Activated CD8-positive, alpha-beta memory T cell treated with anti-CD3 and anti-CD28 coated beads for 24 hours (primary cell): ENCODE measurements at regions not wholly inside any gene's neighbourhood (a gene's known extent, or its start where the extent isn't known, plus 50 kb on each side); places are given as distances from the start of the nearest gene placed in this dataset.
"Not testable (repeated sequence)": the region's sequence is repeated elsewhere in the genome, so short reads cannot be mapped to it uniquely, and the experiment has no call there.

Experiments
- DNase-seq: peaks from one replicate; pipeline ENCODE4 v3.0.0-alpha.2; 2020

DNA sequence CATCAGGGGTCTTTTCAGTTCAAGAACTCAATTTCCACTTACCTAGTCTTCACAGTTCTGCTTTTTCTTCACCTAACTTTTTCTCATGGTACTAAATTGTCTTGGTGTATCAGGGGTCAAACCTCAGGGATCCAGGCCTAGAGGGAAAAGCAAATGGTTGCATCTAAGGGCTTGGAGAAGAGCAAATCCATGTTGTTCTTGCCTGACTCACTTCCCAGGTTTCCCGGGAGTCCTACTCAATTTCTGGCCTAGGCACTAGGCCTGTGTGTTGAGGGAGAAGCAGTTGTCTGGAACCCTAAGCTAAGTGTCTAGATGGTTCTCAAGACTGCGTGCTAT is 191.9 kb upstream of the STK26 start:
- no peak for DNase-seq

DNA sequence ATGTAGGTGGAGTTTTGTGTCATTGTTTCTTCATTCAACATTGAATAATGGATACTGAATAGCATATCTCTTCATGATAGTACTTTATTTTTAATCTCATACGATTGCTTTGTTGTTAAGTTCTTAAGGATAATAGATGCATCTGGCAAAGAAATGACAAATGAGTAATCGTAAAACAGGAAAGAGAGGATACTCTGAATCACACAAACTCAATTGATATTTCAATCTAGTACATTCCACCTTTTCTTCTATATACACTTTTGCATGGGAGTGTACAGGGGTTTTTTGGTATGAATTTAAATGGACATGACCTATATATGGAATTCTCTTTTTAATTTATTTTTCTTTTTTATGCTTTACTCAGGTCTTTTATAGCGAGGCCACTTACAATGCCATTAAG is 186.9 kb upstream of the STK26 start:
- DNase-seq = no peak

DNA sequence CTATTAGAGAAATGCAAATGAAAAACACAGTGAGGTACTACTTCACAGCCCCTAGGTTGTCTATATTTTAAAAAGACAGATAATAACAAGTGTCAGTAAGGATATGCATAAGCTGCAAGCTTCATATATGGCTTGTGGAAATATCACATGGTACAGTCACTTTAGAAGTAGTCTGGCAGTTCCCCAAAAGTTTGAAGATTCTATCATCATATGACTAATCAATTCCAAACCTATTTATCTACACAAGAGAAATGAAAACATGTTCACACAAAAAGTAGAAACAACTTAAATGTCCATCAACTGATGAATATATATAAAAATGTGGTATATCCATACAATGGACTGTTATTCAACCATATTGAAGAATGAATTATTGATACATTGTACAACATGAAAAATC is 185.8 kb upstream of the STK26 start:
- no peak for DNase-seq

DNA sequence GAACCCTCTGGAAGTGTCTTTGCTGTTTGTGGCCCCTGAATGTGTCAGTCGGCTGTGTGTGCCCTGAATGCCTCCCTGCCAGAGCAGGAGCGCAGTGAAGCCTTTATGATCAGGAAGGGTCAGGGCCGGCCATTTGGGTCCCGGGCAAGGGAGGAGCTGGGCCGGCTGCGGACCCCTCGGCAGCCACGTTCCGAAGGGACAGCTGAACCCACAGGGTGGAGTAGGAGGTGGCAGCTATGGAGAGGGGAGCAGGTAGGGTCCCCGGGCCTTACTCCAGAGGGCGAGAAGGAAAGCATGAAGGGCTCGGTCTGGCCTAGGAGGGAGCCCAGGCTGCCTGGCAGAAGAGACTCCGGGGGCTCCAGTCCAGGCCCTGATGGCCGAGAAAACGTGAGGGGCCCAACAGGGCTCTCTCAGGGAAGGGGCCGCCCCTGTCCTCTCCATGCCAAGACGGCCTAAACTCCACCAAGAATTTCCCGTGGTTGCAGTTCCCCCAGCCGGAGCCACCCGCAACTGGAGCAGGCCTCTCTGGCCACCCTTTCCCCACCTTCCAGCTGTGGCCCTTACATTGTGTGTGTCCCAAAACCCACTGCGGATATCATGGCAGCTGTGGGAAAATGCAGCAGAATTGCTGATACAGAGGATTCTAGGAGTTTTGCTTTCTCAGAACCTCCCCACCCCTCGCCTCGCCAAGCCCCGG is 182.2 kb upstream of the STK26 start:
- peak; percentile 68 for DNase-seq

DNA sequence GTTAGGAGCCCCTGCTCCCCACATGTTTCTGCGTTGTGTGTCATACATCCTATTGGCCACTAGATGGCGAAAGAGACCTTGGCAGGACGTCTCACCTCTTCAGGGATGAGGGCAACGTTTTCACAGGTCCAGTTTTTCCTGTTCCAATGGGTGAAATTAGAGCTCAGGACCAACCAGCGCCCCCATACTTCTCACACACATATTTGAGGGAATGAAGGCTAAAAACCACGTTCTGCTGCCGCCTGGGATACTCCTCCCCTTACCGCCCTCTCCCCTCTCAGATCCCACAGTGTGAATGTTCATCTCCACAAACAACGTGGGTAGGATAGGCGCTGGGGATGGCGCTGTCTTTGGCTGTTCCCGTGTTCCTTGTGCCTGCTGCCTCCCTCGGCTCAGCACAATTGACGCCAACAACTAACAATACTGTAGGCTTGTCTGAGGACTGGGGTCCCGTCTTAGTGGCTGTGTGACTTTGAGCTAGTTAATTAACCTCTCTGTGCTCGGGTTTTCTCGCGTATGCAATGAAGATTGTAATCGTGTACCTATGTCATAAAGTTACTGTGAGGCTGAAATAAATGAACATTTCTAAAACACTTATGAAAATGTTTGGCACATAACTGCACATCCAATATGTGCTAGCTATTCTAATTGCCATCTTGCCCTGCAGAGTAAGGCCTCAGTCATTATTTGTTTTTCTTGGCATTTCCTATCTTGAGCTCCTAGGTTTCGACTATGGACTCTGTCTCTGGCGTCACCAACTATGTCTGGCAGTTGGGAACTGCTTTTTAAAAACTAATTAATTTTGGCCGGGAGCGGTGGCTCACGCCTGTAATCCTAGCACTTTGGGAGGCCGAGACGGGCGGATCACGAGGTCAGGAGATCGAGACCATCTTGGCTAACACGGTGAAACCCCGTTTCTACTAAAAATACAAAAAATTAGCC is 181.3 kb upstream of the STK26 start:
- DNase-seq = peak; percentile 75

DNA sequence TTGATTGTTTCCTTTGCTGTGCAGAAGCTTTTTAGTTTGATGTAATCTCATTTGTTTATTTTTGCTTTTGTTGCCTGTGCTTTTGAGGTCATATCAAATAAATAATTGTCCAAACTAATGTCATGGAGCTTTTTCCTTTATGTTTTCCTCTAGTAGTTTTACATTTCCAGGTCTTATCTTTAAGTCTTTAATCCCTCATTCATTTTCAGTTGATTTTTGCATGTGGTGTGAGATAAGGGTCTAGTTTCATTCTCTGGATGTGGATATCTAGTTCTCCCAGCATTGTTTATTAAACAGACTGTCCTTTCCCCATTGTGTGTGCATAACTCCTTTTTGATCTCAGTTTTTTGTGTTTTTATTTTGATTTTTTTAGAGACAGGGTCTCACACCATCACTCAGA is 179.1 kb upstream of the STK26 start:
- DNase-seq = no peak

DNA sequence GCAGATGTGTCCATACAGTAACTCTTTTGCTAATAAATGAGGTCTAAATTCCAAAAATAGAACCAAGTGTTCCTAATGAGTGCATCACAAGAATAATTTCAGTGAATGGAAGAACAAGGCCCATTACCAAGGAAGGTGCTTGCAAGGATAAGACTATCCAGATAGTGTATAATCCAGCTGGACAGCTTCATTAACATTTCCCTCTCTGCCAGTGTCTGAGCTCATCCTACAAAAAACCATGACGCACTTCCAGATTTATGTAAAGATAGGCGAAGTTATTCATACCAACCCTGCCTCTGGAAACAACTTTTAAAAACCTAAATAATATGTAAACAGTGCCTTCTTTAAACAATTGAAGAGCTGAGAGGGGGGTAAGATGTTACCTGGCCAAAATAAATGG is 177.9 kb upstream of the STK26 start:
- DNase-seq = no peak

DNA sequence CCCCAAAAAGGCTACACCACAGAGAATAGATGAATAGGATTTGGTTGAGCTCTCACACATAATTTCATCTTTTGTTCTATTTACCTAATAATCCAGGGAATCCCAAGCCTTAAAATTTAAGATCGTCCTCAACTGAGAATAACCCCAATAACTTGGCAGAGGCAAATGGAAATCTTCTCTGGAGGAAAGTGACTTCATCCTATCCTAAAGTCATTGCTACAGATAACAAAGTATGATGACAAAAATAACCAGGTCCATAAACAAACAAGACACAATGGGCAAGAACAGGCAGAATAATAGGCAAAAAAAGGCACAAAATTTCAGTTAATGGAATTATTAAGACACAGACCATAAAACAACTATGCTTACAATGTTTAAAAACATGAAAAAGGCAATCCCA is 177.3 kb upstream of the STK26 start:
- DNase-seq = no peak

DNA sequence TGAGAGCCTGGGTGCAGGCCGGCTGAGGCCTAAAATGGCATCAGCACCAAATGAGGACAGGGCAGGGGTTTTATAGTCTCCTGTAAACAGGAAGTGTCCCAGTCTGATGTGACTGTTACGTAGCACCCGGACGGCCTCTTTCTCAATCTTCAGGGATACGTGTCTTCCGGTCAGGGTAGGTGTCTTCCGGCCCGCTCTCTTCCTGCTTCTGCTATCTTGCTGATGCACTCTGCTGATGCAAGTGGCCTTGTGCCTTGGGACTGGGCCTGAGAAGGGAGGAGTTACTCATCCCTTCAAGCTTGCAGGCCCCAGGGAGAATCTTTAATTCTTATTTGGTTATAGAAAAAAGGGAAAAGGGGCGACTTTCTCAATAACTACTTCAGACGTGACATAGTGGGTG is 172.1 kb upstream of the STK26 start:
- DNase-seq = not testable (repeated sequence)

DNA sequence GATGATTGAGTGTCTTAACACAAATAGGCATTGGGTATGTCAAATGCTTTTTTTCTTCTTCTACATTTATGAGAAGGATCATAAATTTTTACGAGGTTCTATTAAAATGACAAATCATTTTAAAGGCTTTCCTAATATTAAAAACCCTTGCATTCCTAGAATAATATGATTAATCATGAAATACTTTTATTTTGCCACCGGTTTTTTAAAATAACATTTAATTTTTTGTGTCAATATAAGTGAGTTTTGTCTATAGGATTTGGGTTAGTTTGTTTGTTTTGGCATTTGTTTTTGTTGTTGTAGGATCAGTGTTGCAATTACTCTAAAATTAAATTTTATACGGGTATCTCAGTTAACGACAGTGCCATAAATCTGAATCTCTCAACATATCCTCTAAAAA is 169.7 kb upstream of the STK26 start:
- no peak for DNase-seq

DNA sequence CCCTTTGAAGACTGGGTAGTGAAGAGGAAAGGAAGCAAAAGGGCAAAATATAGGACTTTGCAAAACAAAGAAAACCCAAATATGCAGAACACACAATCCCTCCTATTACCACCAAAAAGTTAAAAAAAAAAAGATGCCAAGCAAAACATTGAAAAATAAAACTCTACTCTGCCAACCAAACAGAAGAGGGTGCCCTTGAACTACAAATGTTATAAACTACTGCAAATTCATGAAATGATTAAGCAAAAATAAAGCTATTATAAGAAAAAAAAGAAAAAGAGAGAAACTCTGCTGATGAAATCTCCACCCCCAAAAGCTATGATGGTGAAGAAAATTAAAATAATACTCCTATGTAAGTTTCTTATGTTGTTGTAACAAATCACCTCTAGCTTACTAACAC is 168.5 kb upstream of the STK26 start:
- no peak for DNase-seq

DNA sequence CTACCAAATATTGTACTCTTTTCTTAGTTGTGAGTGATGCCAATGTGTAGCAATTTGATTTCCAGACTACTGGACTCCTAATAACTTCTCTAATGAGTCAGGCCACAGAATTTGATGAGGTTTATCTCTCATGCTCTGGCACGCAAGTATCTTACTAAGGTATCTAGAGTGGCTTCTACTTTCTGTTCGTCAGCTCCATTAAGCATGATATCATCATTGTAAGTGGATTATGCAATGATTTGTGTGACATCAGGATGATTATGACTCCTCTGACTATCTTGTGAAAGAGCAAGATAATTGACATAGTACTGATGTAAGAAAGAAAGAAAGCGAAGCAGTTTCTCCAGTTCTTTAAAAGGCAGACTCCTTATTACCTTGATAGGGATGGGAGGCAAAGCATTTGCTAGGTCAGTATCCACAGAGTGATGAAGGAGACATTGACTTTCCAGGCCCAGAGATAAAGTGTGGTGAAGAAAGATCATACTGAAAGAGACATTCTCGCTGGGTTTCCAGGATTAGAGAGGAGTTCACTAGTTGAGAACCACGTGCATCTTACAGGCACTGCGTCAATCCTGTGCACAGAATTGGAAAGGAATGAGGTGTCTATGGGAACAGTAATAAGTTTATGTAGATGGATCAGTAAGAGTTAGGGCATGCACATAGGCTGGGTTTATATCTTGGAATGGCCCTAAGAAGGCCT is 161.9 kb upstream of the STK26 start:
- no peak for DNase-seq

DNA sequence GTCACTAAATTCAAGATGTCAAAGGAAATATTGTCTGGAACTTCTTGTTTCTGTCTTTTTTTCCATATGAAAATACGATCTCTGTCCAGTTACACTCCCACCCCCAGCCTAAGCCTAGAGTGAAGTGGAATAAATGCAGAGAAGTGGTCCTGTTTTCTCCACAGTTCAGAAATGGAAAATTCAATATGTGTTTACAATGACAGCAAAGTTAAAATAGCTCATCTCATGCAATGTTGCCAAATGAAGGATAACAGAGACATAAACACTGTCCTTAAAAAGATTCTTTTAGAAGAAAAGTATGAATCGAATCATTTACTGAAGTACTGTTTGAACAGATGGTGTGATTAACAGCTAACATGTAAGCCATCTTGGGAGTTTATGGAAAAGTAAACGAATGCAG is 160.8 kb upstream of the STK26 start:
- no peak for DNase-seq

DNA sequence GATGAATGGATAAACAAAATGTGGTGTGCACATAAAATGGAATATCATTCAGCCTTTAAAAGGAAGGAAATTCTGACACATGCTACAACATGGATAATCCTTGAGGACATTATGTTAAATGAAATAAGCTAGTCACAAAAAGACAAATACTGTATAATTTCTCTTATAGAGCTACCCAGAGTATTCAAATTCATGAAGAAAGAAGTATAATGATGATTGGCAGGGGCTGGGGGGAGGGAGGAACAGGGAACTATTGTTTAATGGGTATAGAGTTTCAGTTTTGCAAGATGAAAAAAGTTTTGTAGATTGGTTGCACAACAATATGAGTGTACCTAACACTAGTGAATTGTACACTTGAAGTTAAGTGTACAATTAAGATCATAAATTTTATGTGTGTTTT is 153.9 kb upstream of the STK26 start:
- DNase-seq = no peak

DNA sequence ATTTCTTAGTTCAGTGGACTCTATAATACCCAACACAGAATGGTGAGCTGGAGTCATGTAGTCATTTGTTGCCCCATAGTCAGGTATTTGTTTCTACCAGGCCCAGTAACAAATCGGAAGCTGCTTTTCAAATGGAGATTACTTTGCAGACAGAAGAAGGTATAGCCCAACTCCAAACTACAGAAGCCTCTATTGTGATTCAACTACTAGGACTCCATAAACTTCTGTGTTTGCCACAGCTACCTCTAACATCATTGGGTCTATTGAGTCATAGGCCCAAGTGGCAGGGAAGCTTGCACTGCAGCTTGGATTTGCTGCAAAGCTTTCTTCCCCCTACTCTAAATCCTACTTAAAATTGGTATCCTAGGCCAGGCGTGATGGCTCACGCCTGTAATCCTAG is 148.8 kb upstream of the STK26 start:
- no peak for DNase-seq

DNA sequence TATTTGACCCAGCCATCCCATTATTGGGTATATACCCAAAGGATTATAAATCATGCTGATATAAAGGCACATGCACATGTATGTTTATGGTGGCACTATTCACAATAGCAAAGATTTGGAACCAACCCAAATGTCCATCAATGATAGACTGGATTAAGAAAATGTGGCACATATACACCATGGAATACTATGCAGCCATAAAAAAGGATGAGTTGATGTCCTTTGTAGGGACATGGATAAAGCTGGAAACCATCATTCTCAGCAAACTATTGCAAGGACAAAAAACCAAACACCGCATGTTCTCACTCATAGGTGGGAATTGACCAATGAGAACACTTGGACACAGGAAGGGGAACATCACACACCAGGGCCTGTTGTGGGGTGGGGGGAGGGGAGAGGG is 147.3 kb upstream of the STK26 start:
- not testable (repeated sequence) for DNase-seq

DNA sequence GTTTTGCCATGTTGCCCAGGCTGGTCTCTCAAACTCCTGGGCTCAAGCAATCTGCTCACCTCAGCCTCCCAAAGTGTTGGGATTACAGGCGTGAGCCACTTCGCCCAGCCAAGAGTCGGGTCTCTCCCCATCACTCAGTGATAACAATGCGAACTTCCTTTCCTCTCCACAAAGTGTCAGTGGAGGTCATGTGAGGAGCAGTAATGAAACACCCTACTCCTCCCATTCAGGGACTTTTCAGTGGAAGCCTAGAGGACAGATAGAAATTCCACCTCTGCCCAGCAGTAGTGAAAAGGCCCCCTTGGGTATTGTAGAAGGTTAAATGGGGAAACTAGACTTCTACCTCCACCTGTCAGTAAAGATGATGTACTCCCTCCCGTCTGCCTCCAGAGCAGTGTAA is 141.9 kb upstream of the STK26 start:
- no peak for DNase-seq

DNA sequence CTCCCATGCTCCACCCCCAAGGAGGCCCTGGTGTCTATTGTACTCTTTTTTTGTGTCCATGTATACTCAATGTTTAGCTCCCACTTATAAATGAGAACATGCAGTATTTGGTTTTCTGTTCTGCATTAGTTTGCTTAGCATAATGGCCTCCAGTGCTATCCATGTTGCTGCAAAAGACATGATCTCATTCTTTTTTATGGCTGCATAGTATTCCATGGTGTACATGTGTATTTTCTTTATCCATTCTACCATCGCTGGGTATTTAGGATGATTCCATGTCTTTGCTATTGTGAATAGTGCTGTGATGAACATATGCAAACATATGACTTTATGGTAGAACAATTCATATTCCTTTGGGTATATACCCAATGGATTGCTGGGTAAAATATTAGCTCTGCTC is 138.1 kb upstream of the STK26 start:
- DNase-seq = not testable (repeated sequence)

DNA sequence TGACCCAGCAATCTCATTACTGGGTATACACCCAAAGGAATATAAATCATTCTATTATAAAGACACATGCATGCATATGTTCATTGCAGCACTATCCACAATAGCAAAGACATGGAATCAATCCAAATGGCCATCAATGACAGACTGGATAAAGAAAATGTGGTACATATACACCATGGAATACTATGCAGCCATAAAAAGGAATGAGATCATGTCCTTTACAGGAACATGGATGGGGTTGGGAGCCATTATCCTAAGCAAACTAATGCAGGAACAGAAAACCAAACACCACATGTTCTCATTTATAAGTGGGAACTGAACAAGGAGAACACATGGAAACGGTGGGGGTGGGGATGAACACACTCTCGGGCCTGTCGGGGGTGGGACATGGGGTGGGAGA is 129.2 kb upstream of the STK26 start:
- DNase-seq = not testable (repeated sequence)

DNA sequence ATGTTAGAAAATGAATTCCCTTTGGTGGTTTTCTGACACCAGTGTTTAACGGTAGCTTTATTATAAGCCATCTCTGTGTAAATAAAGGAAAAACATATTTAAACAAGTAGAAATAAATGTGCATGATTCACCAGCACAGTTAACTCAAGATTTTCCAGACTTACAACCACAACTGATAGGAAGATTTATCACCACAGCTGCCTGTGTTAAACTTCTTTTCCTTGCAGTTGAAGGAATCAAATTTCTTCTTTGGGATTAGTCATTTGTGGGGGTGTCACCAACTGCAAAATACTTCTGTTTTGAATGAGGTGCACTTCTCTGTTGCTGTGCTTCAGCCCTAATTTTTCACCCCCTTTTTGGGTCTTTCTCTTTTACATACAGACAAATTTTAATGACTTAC is 128.1 kb upstream of the STK26 start:
- no peak for DNase-seq

DNA sequence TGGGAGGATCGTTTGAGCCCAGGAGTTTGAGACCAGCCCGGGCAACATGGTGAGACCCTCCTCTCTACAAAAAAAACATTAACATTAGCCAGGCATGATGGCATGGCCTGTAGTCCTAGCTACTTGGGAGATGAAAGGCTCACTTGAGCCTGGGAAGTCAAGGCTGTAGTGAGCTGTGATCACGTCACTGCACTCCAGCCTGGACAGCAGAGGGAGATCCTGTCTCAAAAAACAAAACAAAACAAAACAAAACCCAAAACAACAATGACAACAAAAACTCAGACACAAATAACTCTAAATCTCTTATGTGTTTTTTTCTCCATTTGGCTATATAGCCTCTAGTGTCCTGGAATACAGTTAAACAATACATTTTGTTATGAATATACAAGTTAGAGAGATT is 127.3 kb upstream of the STK26 start:
- DNase-seq = no peak

DNA sequence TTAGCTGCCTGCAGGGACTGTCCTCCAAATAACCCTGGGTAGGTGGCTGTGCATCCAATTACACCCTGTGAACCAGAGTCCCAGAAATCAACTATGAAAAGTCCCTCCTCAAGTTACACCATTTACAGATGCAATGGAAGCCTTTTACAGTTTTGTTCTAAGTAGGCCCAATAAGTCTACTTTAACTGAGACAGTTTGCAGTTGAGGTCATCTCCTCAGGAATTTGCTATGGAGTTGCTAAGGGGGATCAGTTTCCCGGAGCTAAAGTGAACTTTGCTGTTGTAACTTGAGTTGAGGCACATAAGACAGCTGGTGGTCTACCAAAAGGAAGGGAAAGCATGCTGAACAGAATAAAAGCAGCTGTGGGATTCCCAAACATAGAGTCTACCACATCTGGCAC is 121.6 kb upstream of the STK26 start:
- DNase-seq = no peak

DNA sequence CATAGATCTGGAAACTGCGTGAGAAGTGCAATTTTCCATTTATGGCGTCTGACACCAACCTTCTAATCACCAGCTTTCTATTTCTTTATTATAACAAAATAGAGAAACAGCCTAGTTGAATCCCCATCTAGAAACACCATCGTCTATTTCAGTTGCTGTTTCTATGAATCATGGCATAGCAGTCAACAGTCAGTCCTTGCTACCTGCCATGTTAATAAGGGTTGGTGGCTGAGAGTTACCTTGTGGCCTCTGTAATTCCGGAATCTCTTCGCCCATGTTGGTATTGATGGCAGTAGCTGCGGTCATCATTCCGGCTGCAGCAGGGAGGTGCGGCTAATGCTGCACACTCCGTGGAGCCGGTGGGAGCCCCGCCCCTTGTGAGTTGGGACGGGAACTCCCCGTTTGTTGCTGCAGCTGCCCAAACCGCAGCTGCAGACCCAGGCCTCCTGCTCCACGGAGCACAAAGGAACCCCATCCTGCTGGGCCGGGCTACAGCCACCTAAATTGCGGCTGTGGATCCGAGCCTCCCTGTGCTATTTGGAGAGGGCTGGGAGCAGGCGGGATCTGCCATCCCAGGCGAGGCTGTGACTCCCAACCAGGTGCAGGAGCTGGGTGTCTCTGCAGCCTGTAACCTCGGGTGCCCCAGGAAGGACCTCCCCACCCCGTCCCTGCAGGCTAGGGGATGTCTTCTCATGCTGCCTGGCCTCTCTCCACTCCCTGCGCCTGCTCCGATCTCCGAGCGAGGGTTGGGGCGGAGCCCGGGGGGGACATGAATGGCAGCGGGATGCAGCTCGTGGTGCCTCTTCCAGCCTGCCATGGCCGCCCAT is 115.4 kb upstream of the STK26 start:
- no peak for DNase-seq
